HepG2 (cell line): ENCODE measurements at regions not wholly inside any gene's neighbourhood (a gene's known extent, or its start where the extent isn't known, plus 50 kb on each side); places are given as distances from the start of the nearest gene placed in this dataset.
A peak's percentile ranks its signal among the peaks of the same experiment; 100 is the strongest.

Experiments used
- ATAC-seq: fragments of 200-7000 bp; cut with Tn5 transposase; 3 replicates; pipeline ENCODE4 v1.9.1; 2020; ENCODE audit warnings: mild to moderate bottlenecking, moderate library complexity
- BruUV-seq: library from RNA; stranded (reverse); fragments of 400-500 nt; replicated peaks from 2 replicates; lab custom pipeline; 2021; lab: Mats Ljungman, UMichigan
- CTCF ChIA-PET: fragments of 300-600 bp; formaldehyde crosslinking; extraction: SDS; loops from one replicate; lab custom pipeline; 2021; ENCODE audit warnings: low total read pairs, inconsistent platforms, low intra/inter-chr PET ratio; lab: Yijun Ruan, JAX
- POLR2A ChIA-PET: fragments of 350-600 bp; sonication (Branson Sonifier 250); formaldehyde crosslinking; loops from one replicate; lab custom pipeline; 2020; ENCODE audit warnings: antibody characterized with exemption, inconsistent platforms; lab: Yijun Ruan, JAX
- DNase-seq: peaks from one replicate; pipeline ENCODE4 v3.0.0-alpha.2; 2015; ENCODE audit warnings: low spot score
- FAIRE-seq: peaks from 3 replicates; lab custom pipeline; 2011; peaks lifted over from hg19 to GRCh38; lab: Jason Lieb, UNC
- H2AFZ ChIP-seq: one replicate; pipeline ENCODE4 v1.6.1; 2011; ENCODE audit warnings: low read length, inconsistent platforms
- H3K27ac ChIP-seq: fragments of 300-600 bp; 3 replicates; pipeline ENCODE4 v1.8.0; 2011; ENCODE audit warnings: mixed run types, mild to moderate bottlenecking, mixed read lengths, low read length, inconsistent platforms; ENCODE audit not compliant: insufficient read depth; ENCODE audit errors: extremely low read length
- H3K27me3 ChIP-seq, 2 experiments: fragments of 200-600 bp in 1 of 2; 2 replicates in 1 of 2; 3 replicates in 1 of 2; pipeline versions ENCODE4 v1.6.0 to v1.8.0; 2011; ENCODE audit warnings: low read length in 2 of 2, mild to moderate bottlenecking in 2 of 2, moderate library complexity in 2 of 2, inconsistent platforms in 1 of 2; ENCODE audit not compliant: insufficient read depth in 2 of 2, control insufficient read depth in 1 of 2
- H3K36me3 ChIP-seq, 2 experiments: fragments of 200-600 bp in 1 of 2; replicated peaks in 1 of 2; 2 replicates in 1 of 2; 3 replicates in 1 of 2; pipeline versions ENCODE4 v1.5.1 to v1.8.0; 2011; ENCODE audit warnings: low read length in 2 of 2, inconsistent platforms in 1 of 2; ENCODE audit not compliant: insufficient read depth in 2 of 2, control insufficient read depth in 1 of 2
- H3K4me1 ChIP-seq: 2 replicates; pipeline ENCODE4 v1.5.1; 2012; ENCODE audit warnings: low read length, inconsistent platforms; ENCODE audit not compliant: insufficient read depth
- H3K4me2 ChIP-seq: 2 replicates; pipeline ENCODE4 v1.6.0; 2011; ENCODE audit warnings: low read depth, low read length, inconsistent platforms
- H3K4me3 ChIP-seq, 3 experiments: fragments of 200-600 bp in 1 of 3; sonication (generic), shearing (Covaris generic) in 1 of 3; replicated peaks in 1 of 3; 2 replicates each; pipeline ENCODE4 v1.5.1; 2011 to 2016; ENCODE audit warnings: low read length in 3 of 3, inconsistent platforms in 2 of 3, low read depth in 2 of 3, mild to moderate bottlenecking in 2 of 3, control low read depth in 1 of 3, mixed read lengths in 1 of 3; ENCODE audit not compliant: insufficient read depth in 1 of 3
- H3K79me2 ChIP-seq: one replicate; pipeline ENCODE4 v1.6.1; 2011; ENCODE audit warnings: low read length, inconsistent platforms; ENCODE audit not compliant: insufficient read depth
- H3K9ac ChIP-seq: 2 replicates; pipeline ENCODE4 v1.6.0; 2011; ENCODE audit warnings: mild to moderate bottlenecking, low read depth, low read length, inconsistent platforms; ENCODE audit not compliant: insufficient read depth
- H3K9me3 ChIP-seq: 2 replicates; pipeline ENCODE4 v1.5.1; 2012; ENCODE audit warnings: mild to moderate bottlenecking, low read length
- H4K20me1 ChIP-seq: 2 replicates; pipeline ENCODE4 v1.6.0; 2011; ENCODE audit warnings: inconsistent platforms, mild to moderate bottlenecking, low read length, moderate library complexity; ENCODE audit not compliant: insufficient read depth
- ARID3A ChIP-seq: IDR thresholded peaks from 2 replicates; pipeline ENCODE4 v1.6.1; 2012; ENCODE audit warnings: low read depth, low read length, improper control_type of control experiment
- ARNTL ChIP-seq: sonication (generic); formaldehyde crosslinking; IDR thresholded peaks from 2 replicates; pipeline ENCODE4 v1.4.0; 2020; ENCODE audit warnings: mild to moderate bottlenecking, missing genetic modification reagents
- DBP ChIP-seq: sonication (generic); formaldehyde crosslinking; IDR thresholded peaks from 2 replicates; pipeline ENCODE4 v1.4.0; 2020; ENCODE audit warnings: missing genetic modification reagents; ENCODE audit errors: not compliant biosample characterization
- IKZF5 ChIP-seq: IDR thresholded peaks from 2 replicates; pipeline ENCODE4 v1.6.1; 2018; ENCODE audit warnings: missing genetic modification reagents, mild to moderate bottlenecking, missing compliant biosample characterization
- JARID2 ChIP-seq: sonication (generic); formaldehyde crosslinking; IDR thresholded peaks from 2 replicates; pipeline ENCODE4 v1.8.1; 2023; ENCODE audit warnings: missing genetic modification reagents, inconsistent platforms; ENCODE audit not compliant: insufficient replicate concordance
- PAXIP1 ChIP-seq: sonication (generic); formaldehyde crosslinking; conservative IDR thresholded peaks from 2 replicates; pipeline ENCODE4 v1.4.0; 2020; ENCODE audit warnings: mild to moderate bottlenecking, missing genetic modification reagents, moderate library complexity
- RORA ChIP-seq: sonication (generic); formaldehyde crosslinking; IDR thresholded peaks from 2 replicates; pipeline ENCODE4 v1.5.0; 2020; ENCODE audit warnings: mild to moderate bottlenecking, missing genetic modification reagents, moderate library complexity
- SIX1 ChIP-seq: sonication (generic); formaldehyde crosslinking; IDR thresholded peaks from 2 replicates; pipeline ENCODE4 v1.4.0; 2020; ENCODE audit warnings: missing genetic modification reagents, borderline replicate concordance
- SOX6 ChIP-seq, 2 experiments: fragments of 450-650 bp in 1 of 2; sonication (generic) in 1 of 2; formaldehyde crosslinking in 1 of 2; IDR thresholded peaks; 2 replicates each; pipeline versions ENCODE4 v1.4.0 to v1.6.1; 2017 to 2020; ENCODE audit warnings: antibody characterized with exemption in 1 of 2, mild to moderate bottlenecking in 1 of 2, missing genetic modification reagents in 1 of 2
- SSRP1 ChIP-seq: IDR thresholded peaks from 2 replicates; pipeline ENCODE4 v1.6.1; 2016; ENCODE audit warnings: control low read depth
- TRAFD1 ChIP-seq: sonication (generic); formaldehyde crosslinking; IDR thresholded peaks from 2 replicates; pipeline ENCODE4 v1.5.1; 2020; ENCODE audit warnings: missing genetic modification reagents, mild to moderate bottlenecking, borderline replicate concordance
- ZBTB38 ChIP-seq: sonication (generic); formaldehyde crosslinking; IDR thresholded peaks from 2 replicates; pipeline ENCODE4 v1.5.1; 2020; ENCODE audit warnings: mild to moderate bottlenecking, missing genetic modification reagents
- ZNF670 ChIP-seq: sonication (generic); formaldehyde crosslinking; IDR thresholded peaks from 2 replicates; pipeline ENCODE4 v1.8.0; 2022; ENCODE audit warnings: mild to moderate bottlenecking, missing genetic modification reagents, borderline replicate concordance
- WGBS: methylation state at CpG from one replicate; pipeline ENCODE4 v1.1.6; 2017; ENCODE audit warnings: low lambda C conversion rate; 5-methylcytosine and 5-hydroxymethylcytosine counted together
- in situ Hi-C: cut with HindIII; loops from 2 replicates; pipeline ENCODE4 v1.10.0; 2017; ENCODE audit warnings: low pct_unique_long_range_greater_than_20kb; ENCODE audit not compliant: extremely low pct_ligation_motif_present
- intact Hi-C: fragments of 100-400 bp; cut with micrococcal nuclease; formaldehyde crosslinking; loops from one replicate; pipeline ENCODE4 v1.10.0; 2022; ENCODE audit not compliant: unreplicated experiment

GRCh38 chr2:179335732-179336131 lies 71.1 kb upstream of the SESTD1 start (continued):
- no peak for TF ChIP-seq ZBTB38 (CRISPR knock-in tag)
- no peak for TF ChIP-seq SIX1 (CRISPR knock-in tag)
- TF ChIP-seq ARNTL (CRISPR knock-in tag): no peak
- no peak for TF ChIP-seq ZNF670 (CRISPR knock-in tag)
- TF ChIP-seq RORA (CRISPR knock-in tag): no peak
- no peak for TF ChIP-seq JARID2

GRCh38 chr2:179332903-179333302 lies 68.3 kb upstream of the SESTD1 start:
- no peaks in the 10 kb centered on the region for H3K9me3 ChIP-seq
- no peaks in the 10 kb centered on the region for H4K20me1 ChIP-seq
- ATAC-seq: peak; percentile 99
- H3K4me2 ChIP-seq: no peak overlapping the region
- 0% methylated on average over 2 of the region's 2 CpGs for WGBS
- no peak overlapping the region for H3K4me3 ChIP-seq
- no peak overlapping the region for H3K9ac ChIP-seq
- BruUV-seq: no TSS peak
- POLR2A ChIA-PET: no interaction called here
- CTCF ChIA-PET: no interaction called here
- H3K36me3 ChIP-seq: no peaks in the 10 kb centered on the region
- H3K79me2 ChIP-seq: no peaks in the 10 kb centered on the region
- DNase-seq: peak; percentile 61
- intact Hi-C loops: no loop called here
- no peak overlapping the region for H3K27ac ChIP-seq
- FAIRE-seq: peak; percentile 63
- no peak overlapping the region for H2AFZ ChIP-seq
- no peaks in the 10 kb centered on the region for H3K27me3 ChIP-seq
- in situ Hi-C loops: no loop called here
- peaks cover 11% of the 10 kb centered on the region for H3K4me1 ChIP-seq
- peak; percentile 62; the same call in 1 of the 2 replicates for TF ChIP-seq IKZF5 (CRISPR knock-in tag)
- no peak for TF ChIP-seq SOX6 (IDR thresholded peaks at IDR 0.05)
- 0 out of 2 replicates have a peak, but pooled peaks have one; percentile 15 for TF ChIP-seq SOX6 (CRISPR knock-in tag; IDR thresholded peaks at IDR 0.05)
- TF ChIP-seq DBP: no peak
- TF ChIP-seq ARID3A: peak; percentile 58
- no peak for TF ChIP-seq TRAFD1
- peak; percentile 48; the same call in 1 of the 2 replicates for TF ChIP-seq PAXIP1 (CRISPR knock-in tag)
- no peak for TF ChIP-seq SSRP1 (CRISPR knock-in tag)
